MCF 10A (cell line): ENCODE measurements at regions not wholly inside any gene's neighbourhood (a gene's known extent, or its start where the extent isn't known, plus 50 kb on each side); places are given as distances from the start of the nearest gene placed in this dataset.

Experiments used
- BruUV-seq: library from RNA; stranded (reverse); fragments of 400-500 nt; replicated peaks from 2 replicates; lab custom pipeline; 2021; lab: Mats Ljungman, UMichigan
- CTCF ChIA-PET: fragments of 300-600 bp; sonication (Branson Sonifier 250); formaldehyde crosslinking; extraction: SDS; loops from one replicate; lab custom pipeline; 2021; ENCODE audit warnings: antibody characterized with exemption, inconsistent platforms; lab: Yijun Ruan, JAX
- POLR2A ChIA-PET: fragments of 300-600, 350-650 bp; sonication (Branson Sonifier 250); formaldehyde crosslinking; extraction: SDS; loops from one replicate; lab custom pipeline; 2020; ENCODE audit warnings: antibody characterized with exemption, inconsistent platforms; lab: Yijun Ruan, JAX
- DNase-seq: peaks from one replicate; pipeline ENCODE4 v3.0.0-alpha.2; 2018; ENCODE audit not compliant: unreplicated experiment
- H3K27ac Mint-ChIP-seq: one replicate; pipeline ENCODE4 v1.8.0; 2022; ENCODE audit warnings: mild to moderate bottlenecking, low read depth, mixed read lengths; ENCODE audit not compliant: unreplicated experiment
- H3K27me3 Mint-ChIP-seq: one replicate; pipeline ENCODE4 v1.8.0; 2022; ENCODE audit warnings: mixed read lengths; ENCODE audit not compliant: insufficient read depth, unreplicated experiment
- H3K36me3 Mint-ChIP-seq: one replicate; pipeline ENCODE4 v1.8.0; 2022; ENCODE audit warnings: mild to moderate bottlenecking, moderate library complexity, mixed read lengths; ENCODE audit not compliant: insufficient read depth, unreplicated experiment
- H3K4me1 Mint-ChIP-seq: one replicate; pipeline ENCODE4 v1.8.0; 2022; ENCODE audit warnings: mixed read lengths; ENCODE audit not compliant: insufficient read depth, unreplicated experiment
- H3K4me3 Mint-ChIP-seq: one replicate; pipeline ENCODE4 v1.8.0; 2022; ENCODE audit warnings: mild to moderate bottlenecking, moderate library complexity, mixed read lengths; ENCODE audit not compliant: unreplicated experiment
- H3K9me3 Mint-ChIP-seq: one replicate; pipeline ENCODE4 v1.8.0; 2022; ENCODE audit warnings: mixed read lengths; ENCODE audit not compliant: unreplicated experiment
- intact Hi-C: fragments of 100-400 bp; cut with micrococcal nuclease; formaldehyde crosslinking; loops from 2 replicates; pipeline ENCODE4 v1.14.1; 2022
- TF ChIP-seq, protein P1 (sequence below): fragments of 200-600 bp; IDR thresholded peaks from one replicate; pipeline ENCODE4 v1.8.0; 2022; ENCODE audit warnings: antibody characterized with exemption, mild to moderate bottlenecking; ENCODE audit not compliant: unreplicated experiment

GRCh38 chr3:154799800-154800199 is 280.3 kb upstream of the MME start:
- TF ChIP-seq, protein P1, sequence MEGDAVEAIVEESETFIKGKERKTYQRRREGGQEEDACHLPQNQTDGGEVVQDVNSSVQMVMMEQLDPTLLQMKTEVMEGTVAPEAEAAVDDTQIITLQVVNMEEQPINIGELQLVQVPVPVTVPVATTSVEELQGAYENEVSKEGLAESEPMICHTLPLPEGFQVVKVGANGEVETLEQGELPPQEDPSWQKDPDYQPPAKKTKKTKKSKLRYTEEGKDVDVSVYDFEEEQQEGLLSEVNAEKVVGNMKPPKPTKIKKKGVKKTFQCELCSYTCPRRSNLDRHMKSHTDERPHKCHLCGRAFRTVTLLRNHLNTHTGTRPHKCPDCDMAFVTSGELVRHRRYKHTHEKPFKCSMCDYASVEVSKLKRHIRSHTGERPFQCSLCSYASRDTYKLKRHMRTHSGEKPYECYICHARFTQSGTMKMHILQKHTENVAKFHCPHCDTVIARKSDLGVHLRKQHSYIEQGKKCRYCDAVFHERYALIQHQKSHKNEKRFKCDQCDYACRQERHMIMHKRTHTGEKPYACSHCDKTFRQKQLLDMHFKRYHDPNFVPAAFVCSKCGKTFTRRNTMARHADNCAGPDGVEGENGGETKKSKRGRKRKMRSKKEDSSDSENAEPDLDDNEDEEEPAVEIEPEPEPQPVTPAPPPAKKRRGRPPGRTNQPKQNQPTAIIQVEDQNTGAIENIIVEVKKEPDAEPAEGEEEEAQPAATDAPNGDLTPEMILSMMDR = no peak
- BruUV-seq = no TSS peak
- no peaks in the 10 kb centered on the region for H3K9me3 Mint-ChIP-seq
- ChIA-PET CTCF (interaction anchor here (0.6 to 0.8 kb wide), 3 partner anchors 47 to 907 kb away, joined by 3 read pairs; no protein-coding TSS in a partner anchor), POLR2A (interaction anchor here (1.3 kb wide), 1 partner anchor 13 kb away, joined by 6 read pairs; no protein-coding TSS in a partner anchor)
- peaks cover 4% of the 10 kb centered on the region for H3K4me1 Mint-ChIP-seq
- intact Hi-C loops = no loop called here
- no peaks in the 10 kb centered on the region for H3K36me3 Mint-ChIP-seq
- H3K27ac Mint-ChIP-seq = no peak overlapping the region
- no peaks in the 10 kb centered on the region for H3K27me3 Mint-ChIP-seq
- DNase-seq = peak; percentile 16
- no peak overlapping the region for H3K4me3 Mint-ChIP-seq

GRCh38 chr3:154795582-154795981 is 284.5 kb upstream of the MME start:
- BruUV-seq = no TSS peak
- H3K4me3 Mint-ChIP-seq = no peak overlapping the region
- H3K4me1 Mint-ChIP-seq = peaks cover 11% of the 10 kb centered on the region
- H3K9me3 Mint-ChIP-seq = no peaks in the 10 kb centered on the region
- TF ChIP-seq, protein P1 = no peak
- H3K36me3 Mint-ChIP-seq = no peaks in the 10 kb centered on the region
- intact Hi-C loops = no loop called here
- ChIA-PET POLR2A (interaction anchor here (0.7 to 1.5 kb wide), 3 partner anchors 9 to 447 kb away, joined by 3 read pairs; no protein-coding TSS in a partner anchor), CTCF (interaction anchor here (0.6 kb wide), 1 partner anchor 158 kb away, joined by 3 read pairs; no protein-coding TSS in a partner anchor)
- H3K27ac Mint-ChIP-seq = no peak overlapping the region
- peak; percentile 69 for DNase-seq
- H3K27me3 Mint-ChIP-seq = no peaks in the 10 kb centered on the region

DNA sequence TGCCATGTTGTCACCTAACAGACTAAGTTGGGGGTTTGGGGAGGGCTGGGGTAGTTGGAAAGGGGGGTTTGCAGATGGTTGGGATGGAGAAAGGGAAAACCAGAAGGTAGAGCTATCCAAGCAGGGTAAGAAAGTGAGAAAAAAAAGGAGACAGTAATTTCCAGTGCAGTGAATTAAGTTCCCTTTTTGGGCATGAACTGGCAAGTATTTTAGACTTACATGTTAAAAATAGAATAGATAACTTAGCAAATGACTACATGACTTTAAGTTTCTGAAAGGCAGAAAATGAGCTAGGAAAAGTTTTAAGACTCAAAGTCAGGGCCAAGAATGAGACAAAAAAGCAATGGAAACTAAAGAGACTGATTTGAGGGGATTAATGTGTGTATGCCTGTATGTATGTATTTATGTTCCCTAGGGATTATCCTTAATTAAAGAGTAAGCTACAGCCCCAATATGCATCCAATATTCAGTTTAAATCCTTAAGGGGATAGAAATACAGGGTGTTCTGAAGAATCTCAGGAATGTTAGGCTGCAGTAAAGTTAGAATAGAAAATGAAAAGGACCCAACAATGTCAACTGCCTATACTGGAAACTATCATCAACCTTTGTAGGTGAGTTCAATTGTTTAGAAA is 285.2 kb upstream of the MME start:
- Mint-ChIP-seq H3K27me3 (no peaks in the 10 kb centered on the region), H3K4me1 (peaks cover 11% of the 10 kb centered on the region), H3K36me3 (no peaks in the 10 kb centered on the region), H3K4me3 (no peak overlapping the region), H3K27ac (no peak overlapping the region), H3K9me3 (no peaks in the 10 kb centered on the region)
- no peak for DNase-seq
- ChIA-PET CTCF (interaction anchor here (0.5 to 1.4 kb wide), 3 partner anchors 22 to 907 kb away, joined by 3 to 5 read pairs (median 4); no protein-coding TSS in a partner anchor), POLR2A (interaction anchor here (1.0 to 1.5 kb wide), 2 partner anchors 8 to 11 kb away, joined by 3 read pairs; no protein-coding TSS in a partner anchor)
- TF ChIP-seq, protein P1 = no peak
- intact Hi-C loops = loop anchor here (5.0 kb wide), 1 partner anchor 92 kb away; no protein-coding TSS in a partner anchor
- no TSS peak for BruUV-seq

- CTCF ChIA-PET = interaction anchor here (0.5 to 1.4 kb wide), 3 partner anchors 21 to 907 kb away, joined by 3 to 5 read pairs (median 4); no protein-coding TSS in a partner anchor
- POLR2A ChIA-PET = interaction anchor here (0.7 to 1.0 kb wide), 2 partner anchors 177 to 178 kb away, joined by 3 read pairs; no protein-coding TSS in a partner anchor
- Mint-ChIP-seq H3K27me3 (no peaks in the 10 kb centered on the region), H3K27ac (no peak overlapping the region), H3K4me1 (peaks cover 11% of the 10 kb centered on the region), H3K4me3 (no peak overlapping the region), H3K36me3 (no peaks in the 10 kb centered on the region), H3K9me3 (no peaks in the 10 kb centered on the region)
- intact Hi-C loops = loop anchor here (5.0 kb wide), 1 partner anchor 93 kb away; no protein-coding TSS in a partner anchor
- DNase-seq = no peak
- TF ChIP-seq, protein P1 = no peak
- BruUV-seq = no TSS peak
Observed at GRCh38 chr3:154794391-154794790, 285.7 kb upstream of the MME start.
